ENCODE measurements at regions not wholly inside any gene's neighbourhood (a gene's known extent, or its start where the extent isn't known, plus 50 kb on each side); places are given as distances from the start of the nearest gene placed in this dataset.
"Not testable (repeated sequence)": the region's sequence is repeated elsewhere in the genome, so short reads cannot be mapped to it uniquely, and the experiment has no call there.

- no peak for DNase-seq
Observed at GRCh38 chr2:220585241-220585640, 957.8 kb downstream of the SLC4A3 start.

GRCh38 chr2:220586980-220587530 is 959.6 kb downstream of the SLC4A3 start:
- DNase-seq = no peak

GRCh38 chr2:220588148-220588547 is 960.7 kb downstream of the SLC4A3 start:
- DNase-seq = no peak

- no peak for DNase-seq
Observed at GRCh38 chr2:220590476-220590875, 963.0 kb downstream of the SLC4A3 start.

GRCh38 chr2:220593526-220593925 is 966.1 kb downstream of the SLC4A3 start:
- DNase-seq = no peak

- no peak for DNase-seq
Observed at GRCh38 chr2:220601674-220602073, 970.4 kb downstream of the EPHA4 start.

GRCh38 chr2:220613004-220613403 is 959.1 kb downstream of the EPHA4 start:
- not testable (repeated sequence) for DNase-seq

- no peak for DNase-seq
Observed at GRCh38 chr2:220614064-220614463, 958.0 kb downstream of the EPHA4 start.

- no peak for DNase-seq
Observed at GRCh38 chr2:220619525-220620220, 952.4 kb downstream of the EPHA4 start.

GRCh38 chr2:220626603-220627002 is 945.5 kb downstream of the EPHA4 start:
- no peak for DNase-seq

- peak in 1 of 2 experiments; percentile 13 for DNase-seq
Observed at GRCh38 chr2:220628252-220628651, 943.9 kb downstream of the EPHA4 start.

- DNase-seq = no peak
Observed at GRCh38 chr2:220641137-220641536, 931.0 kb downstream of the EPHA4 start.

- no peak for DNase-seq
Observed at GRCh38 chr2:220646424-220646823, 925.7 kb downstream of the EPHA4 start.

- DNase-seq = no peak
Observed at GRCh38 chr2:220648628-220649027, 923.5 kb downstream of the EPHA4 start.

- DNase-seq = no peak
Observed at GRCh38 chr2:220653776-220654175, 918.3 kb downstream of the EPHA4 start.

GRCh38 chr2:220654322-220654721 is 917.8 kb downstream of the EPHA4 start:
- DNase-seq = no peak

- DNase-seq = no peak
Observed at GRCh38 chr2:220660277-220661145, 911.6 kb downstream of the EPHA4 start.

- no peak for DNase-seq
Observed at GRCh38 chr2:220662431-220662830, 909.7 kb downstream of the EPHA4 start.

- no peak for DNase-seq
Observed at GRCh38 chr2:220663065-220663464, 909.0 kb downstream of the EPHA4 start.

- DNase-seq = no peak
Observed at GRCh38 chr2:220664272-220665107, 907.6 kb downstream of the EPHA4 start.

- DNase-seq = no peak
Observed at GRCh38 chr2:220665108-220665471, 907.0 kb downstream of the EPHA4 start.

GRCh38 chr2:220669324-220669723 is 902.8 kb downstream of the EPHA4 start:
- no peak for DNase-seq

GRCh38 chr2:220670511-220670910 is 901.6 kb downstream of the EPHA4 start:
- no peak for DNase-seq

Data from NCI-H446 (cell line).